H1 (cell line): ENCODE measurements at regions not wholly inside any gene's neighbourhood (a gene's known extent, or its start where the extent isn't known, plus 50 kb on each side); places are given as distances from the start of the nearest gene placed in this dataset.

Source experiments
- POLR2AphosphoS5 ChIP-seq: IDR thresholded peaks from 2 replicates; pipeline ENCODE4 v1.6.1; 2011; ENCODE audit warnings: low read depth, low read length
- SIN3A ChIP-seq, 2 experiments: IDR thresholded peaks in 1 of 2; conservative IDR thresholded peaks in 1 of 2; 2 replicates each; pipeline ENCODE4 v1.6.1; 2011 to 2012; ENCODE audit warnings: low read length in 2 of 2, improper control_type of control experiment in 1 of 2, low read depth in 1 of 2, mild to moderate bottlenecking in 1 of 2
- SP4 ChIP-seq: IDR thresholded peaks from 2 replicates; pipeline ENCODE4 v1.6.1; 2012; ENCODE audit warnings: low read length, inconsistent platforms

- TF ChIP-seq SIN3A (conservative IDR thresholded peaks at IDR 0.05 in 1 of 2, IDR thresholded peaks at IDR 0.05 in 1 of 2; ENCODE audit: low read depth in 1 of 2, low read length in 2 of 2) (no peak), SP4 (no peak), POLR2AphosphoS5 (no peak)
Observed at GRCh38 chr18:77905449-77906055, 655.9 kb downstream of the GALR1 start (continued).
